ENCODE measurements at regions not wholly inside any gene's neighbourhood (a gene's known extent, or its start where the extent isn't known, plus 50 kb on each side); places are given as distances from the start of the nearest gene placed in this dataset.

GRCh38 chr12:13788626-13789025 lies 192.8 kb downstream of the GRIN2B start:
- TF ChIP-seq CTCF (IDR thresholded peaks at IDR 0.05) (no peak), POLR2AphosphoS5 (IDR thresholded peaks at IDR 0.05) (no peak)
